A549 (cell line): ENCODE measurements at regions not wholly inside any gene's neighbourhood (a gene's known extent, or its start where the extent isn't known, plus 50 kb on each side); places are given as distances from the start of the nearest gene placed in this dataset.

Experiments
- CHD2 ChIP-seq: fragments of 150-350 bp; IDR thresholded peaks from 2 replicates; pipeline ENCODE4 v1.6.1; 2014; ENCODE audit warnings: low read length; ENCODE audit not compliant: partially characterized antibody
- CTCF ChIP-seq: fragments of >200 bp; sonication (Bioruptor Twin); formaldehyde crosslinking; IDR thresholded peaks from 3 replicates; pipeline ENCODE4 v1.5.1; 2016
- FOSL2 ChIP-seq, 2 experiments: fragments of 450-650 bp in 1 of 2; fragments of >200 bp in 1 of 2; sonication (Bioruptor Twin) in 1 of 2; formaldehyde crosslinking; IDR thresholded peaks; 2 replicates each; pipeline versions ENCODE4 v1.5.0 to v1.6.1; 2016 to 2020; ENCODE audit warnings: mild to moderate bottlenecking in 1 of 2, moderate library complexity in 1 of 2
- JUN ChIP-seq, 2 experiments: fragments of >200 bp; sonication (Bioruptor Twin); formaldehyde crosslinking; IDR thresholded peaks; 2 replicates in 1 of 2; 3 replicates in 1 of 2; pipeline ENCODE4 v1.6.1; 2016 to 2017
- KDM1A ChIP-seq: fragments of 200-600 bp; sonication (generic); IDR thresholded peaks from 2 replicates; pipeline ENCODE4 v1.6.1; 2016; ENCODE audit warnings: low read depth, mild to moderate bottlenecking
- NR3C1 ChIP-seq: fragments of >200 bp; sonication (Bioruptor Twin); formaldehyde crosslinking; IDR thresholded peaks from 3 replicates; pipeline ENCODE4 v1.6.1; 2017
- POLR2A ChIP-seq: IDR thresholded peaks from 2 replicates; pipeline ENCODE4 v1.6.1; 2012; ENCODE audit warnings: mild to moderate bottlenecking, low read length
- REST ChIP-seq: fragments of 200-600 bp; sonication (generic); IDR thresholded peaks from 2 replicates; pipeline ENCODE4 v1.6.1; 2016; ENCODE audit warnings: antibody characterized with exemption, mild to moderate bottlenecking, moderate library complexity
- SMC3 ChIP-seq: fragments of >200 bp; sonication (Bioruptor Twin); formaldehyde crosslinking; IDR thresholded peaks from 3 replicates; pipeline ENCODE4 v1.6.1; 2018; ENCODE audit warnings: inconsistent platforms

DNA sequence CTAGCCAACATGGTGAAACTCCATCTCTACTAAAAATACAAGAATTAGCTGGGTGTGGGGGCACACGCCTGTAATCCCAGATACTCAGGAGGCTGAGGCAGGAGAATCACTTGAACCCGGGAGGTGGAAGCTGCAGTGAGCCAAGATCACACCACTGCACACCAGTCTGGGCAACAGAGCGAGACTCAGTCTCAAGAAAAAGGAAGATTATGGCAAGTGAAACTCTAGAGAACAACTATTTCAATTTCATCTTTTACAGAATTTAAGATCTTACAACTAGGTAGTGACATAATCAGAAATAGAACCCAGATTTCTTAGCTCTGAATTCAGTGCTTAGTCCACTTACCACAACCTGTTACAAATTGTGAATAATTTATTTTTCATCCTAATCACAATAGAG is 108.8 kb upstream of the MAP3K1 start:
- TF ChIP-seq CTCF (no peak), POLR2A (no peak), REST (no peak), NR3C1 (no peak), SMC3 (no peak), KDM1A (no peak), CHD2 (no peak), JUN (IDR thresholded peaks at IDR 0.05) (no peak), FOSL2 (IDR thresholded peaks at IDR 0.05) (no peak), FOSL2 (CRISPR knock-in tag; IDR thresholded peaks at IDR 0.05) (no peak)
